HCT116 (cell line): ENCODE measurements at regions not wholly inside any gene's neighbourhood (a gene's known extent, or its start where the extent isn't known, plus 50 kb on each side); places are given as distances from the start of the nearest gene placed in this dataset.

Experiments
- ATAC-seq: fragments of 200-7000 bp; cut with Tn5 transposase; 2 replicates; pipeline ENCODE4 v1.9.1; 2020; ENCODE audit warnings: mild to moderate bottlenecking, moderate library complexity
- BruUV-seq: library from RNA; stranded (reverse); fragments of 400-500 nt; replicated peaks from 2 replicates; lab custom pipeline; 2021; lab: Mats Ljungman, UMichigan
- CTCF ChIA-PET: fragments of 300-600 bp; sonication (Branson Sonifier 250); formaldehyde crosslinking; loops from one replicate; lab custom pipeline; 2021; ENCODE audit warnings: antibody characterized with exemption; lab: Charles Lee
- POLR2A ChIA-PET: fragments of 300-600, 350-600 bp; sonication (Branson Sonifier 250); formaldehyde crosslinking; loops from one replicate; lab custom pipeline; 2021; ENCODE audit warnings: antibody characterized with exemption; lab: Charles Lee
- RAD21 ChIA-PET, 2 experiments: fragments of 300-600 bp; sonication (Branson Sonifier 250); formaldehyde crosslinking; loops; one replicate each; lab custom pipeline; 2023; ENCODE audit warnings: low total read pairs in 2 of 2; ENCODE audit not compliant: uncharacterized antibody in 2 of 2, unreplicated experiment in 2 of 2, low non-redundant PET in 1 of 2; lab: Charles Lee
- DNase-seq: peaks from one replicate; pipeline ENCODE4 v3.0.0-alpha.2; 2010; ENCODE audit warnings: low read depth, low spot score
- H2AFZ ChIP-seq: fragments of 200-600 bp; shearing (Covaris generic), sonication (generic); 2 replicates; pipeline ENCODE4 v1.6.1; 2017; ENCODE audit warnings: low read depth, mixed run types, mixed read lengths, antibody characterized with exemption, low read length; ENCODE audit not compliant: poor library complexity, severe bottlenecking
- H3K27ac ChIP-seq: 2 replicates; pipeline ENCODE4 v1.5.1; 2012; ENCODE audit warnings: low read depth, low read length
- H3K27me3 ChIP-seq: fragments of 200-600 bp; sonication (generic); 2 replicates; pipeline ENCODE4 v1.6.1; 2016; ENCODE audit warnings: mixed run types, low read length, mixed read lengths; ENCODE audit not compliant: insufficient read depth
- H3K36me3 ChIP-seq, 2 experiments: fragments of 200-500 bp in 1 of 2; fragments of 200-600 bp in 1 of 2; sonication (Bioruptor generic) in 1 of 2; sonication (generic) in 1 of 2; 2 replicates each; pipeline versions ENCODE4 v1.5.1 to v1.6.1; 2014 to 2016; ENCODE audit warnings: low read length in 2 of 2, inconsistent platforms in 1 of 2, mixed read lengths in 1 of 2, mixed run types in 1 of 2; ENCODE audit not compliant: insufficient read depth in 2 of 2, control insufficient read depth in 1 of 2
- H3K4me1 ChIP-seq, 2 experiments: fragments of 200-600 bp in 1 of 2; sonication (generic) in 1 of 2; 2 replicates each; pipeline versions ENCODE4 v1.5.1 to v1.6.1; 2012 to 2017; ENCODE audit warnings: low read length in 2 of 2, inconsistent platforms in 1 of 2, mild to moderate bottlenecking in 1 of 2, mixed read lengths in 1 of 2, mixed run types in 1 of 2, moderate library complexity in 1 of 2; ENCODE audit not compliant: insufficient read depth in 2 of 2, control insufficient read depth in 1 of 2
- H3K4me2 ChIP-seq: fragments of 200-600 bp; sonication (generic); 2 replicates; pipeline ENCODE4 v1.6.1; 2017; ENCODE audit warnings: mixed run types, low read length, mixed read lengths
- H3K4me3 ChIP-seq, 2 experiments: fragments of 200-600 bp in 1 of 2; sonication (generic) in 1 of 2; replicated peaks in 1 of 2; 2 replicates each; pipeline ENCODE4 v1.5.1; 2011 to 2016; ENCODE audit warnings: low read length in 2 of 2, control low read depth in 1 of 2, low read depth in 1 of 2, mild to moderate bottlenecking in 1 of 2, mixed read lengths in 1 of 2, mixed run types in 1 of 2
- H3K79me2 ChIP-seq: fragments of 200-600 bp; sonication (generic); 2 replicates; pipeline ENCODE4 v1.6.1; 2017; ENCODE audit warnings: mild to moderate bottlenecking, mixed run types, low read length, moderate library complexity, mixed read lengths; ENCODE audit not compliant: insufficient read depth
- H3K9ac ChIP-seq: fragments of 200-600 bp; sonication (generic); 2 replicates; pipeline ENCODE4 v1.6.1; 2016; ENCODE audit warnings: low read length, mixed read lengths
- H3K9me2 ChIP-seq: fragments of 200-600 bp; sonication (generic), shearing (Covaris generic); 2 replicates; pipeline ENCODE4 v1.6.1; 2017; ENCODE audit warnings: mixed run types, mild to moderate bottlenecking, moderate library complexity; ENCODE audit not compliant: insufficient read depth
- H3K9me3 ChIP-seq, 2 experiments: fragments of 200-500 bp in 1 of 2; fragments of 200-600 bp in 1 of 2; sonication (Bioruptor generic) in 1 of 2; sonication (generic) in 1 of 2; 2 replicates each; pipeline ENCODE4 v1.6.1; 2014 to 2017; ENCODE audit warnings: low read length in 2 of 2, mixed read lengths in 2 of 2, inconsistent platforms in 1 of 2, low read depth in 1 of 2, mild to moderate bottlenecking in 1 of 2, mixed run types in 1 of 2, moderate library complexity in 1 of 2; ENCODE audit not compliant: control insufficient read depth in 1 of 2, insufficient read depth in 1 of 2
- H4K20me1 ChIP-seq: fragments of 200-600 bp; sonication (generic), shearing (Covaris generic); 2 replicates; pipeline ENCODE4 v1.6.1; 2017; ENCODE audit warnings: mixed run types, mild to moderate bottlenecking, moderate library complexity; ENCODE audit not compliant: insufficient read depth
- ATF3 ChIP-seq: IDR thresholded peaks from 2 replicates; pipeline ENCODE4 v1.6.1; 2012
- POLR2A ChIP-seq: IDR thresholded peaks from 2 replicates; pipeline ENCODE4 v1.7.0; 2011; ENCODE audit warnings: borderline replicate concordance; ENCODE audit not compliant: insufficient read depth, insufficient read length; ENCODE audit errors: extremely low read depth
- RAD21 ChIP-seq: IDR thresholded peaks from 2 replicates; pipeline ENCODE4 v1.6.1; 2012; ENCODE audit warnings: low read depth, mild to moderate bottlenecking
- REST ChIP-seq: IDR thresholded peaks from 2 replicates; pipeline ENCODE4 v1.6.1; 2012; ENCODE audit warnings: low read depth
- SIN3A ChIP-seq: IDR thresholded peaks from 2 replicates; pipeline ENCODE4 v1.6.1; 2012; ENCODE audit warnings: low read depth
- SP1 ChIP-seq: IDR thresholded peaks from 2 replicates; pipeline ENCODE4 v1.6.1; 2012; ENCODE audit warnings: low read depth
- SRF ChIP-seq: IDR thresholded peaks from 2 replicates; pipeline ENCODE4 v1.6.1; 2012; ENCODE audit warnings: low read depth
- TCF7L2 ChIP-seq: IDR thresholded peaks from 2 replicates; pipeline ENCODE4 v1.7.0; 2011; ENCODE audit warnings: borderline replicate concordance, inconsistent platforms; ENCODE audit not compliant: insufficient read depth, insufficient read length; ENCODE audit errors: extremely low read depth
- ZFX ChIP-seq: fragments of 450-650 bp; IDR thresholded peaks from 2 replicates; pipeline ENCODE4 v1.6.1; 2017
- ZNF274 ChIP-seq: fragments of 200-500 bp; sonication (Bioruptor generic); IDR thresholded peaks from 2 replicates; pipeline ENCODE4 v1.6.1; 2014; ENCODE audit warnings: mild to moderate bottlenecking, low read depth, low read length, inconsistent platforms
- intact Hi-C: fragments of 100-400 bp; cut with micrococcal nuclease; formaldehyde crosslinking; loops from 2 replicates; pipeline ENCODE4 v1.10.0; 2022

GRCh38 chr14:71328954-71329353 lies 421.7 kb downstream of the PCNX1 start:
- peaks cover 84% of the 10 kb centered on the region for H3K79me2 ChIP-seq

More at GRCh38 chr14:71328954-71329353, 421.7 kb downstream of the PCNX1 start:
- H3K27ac ChIP-seq, result no peak overlapping the region
- ChIA-PET RAD21 (no interaction called here), POLR2A (no interaction called here), CTCF (no interaction called here)
- no peak overlapping the region for H3K4me3 ChIP-seq
- BruUV-seq, result no TSS peak
- H2AFZ ChIP-seq, result no peak overlapping the region
- no peaks in the 10 kb centered on the region for H3K9me2 ChIP-seq
- no peaks in the 10 kb centered on the region for H3K36me3 ChIP-seq
- ATAC-seq (no peak), DNase-seq (no peak)
- H3K27me3 ChIP-seq, result no peaks in the 10 kb centered on the region
- H4K20me1 ChIP-seq, result peaks cover 4% of the 10 kb centered on the region; the same call in 1 of the 2 replicates
- TF ChIP-seq SRF, result no peak
- no peak for TF ChIP-seq REST
- no peak for TF ChIP-seq SIN3A
- TF ChIP-seq TCF7L2, result no peak
- no peak for TF ChIP-seq SP1
- TF ChIP-seq ZNF274, result no peak
- TF ChIP-seq ZFX, result no peak
- TF ChIP-seq POLR2A, result no peak
- TF ChIP-seq RAD21, result no peak
- TF ChIP-seq ATF3, result no peak
- no peak overlapping the region for H3K9ac ChIP-seq
- no peak overlapping the region for H3K4me2 ChIP-seq
- no peaks in the 10 kb centered on the region for H3K4me1 ChIP-seq
- no peaks in the 10 kb centered on the region for H3K9me3 ChIP-seq
- intact Hi-C loops, result no loop called here
